CD14-positive monocyte (primary cell): ENCODE measurements at regions not wholly inside any gene's neighbourhood (a gene's known extent, or its start where the extent isn't known, plus 50 kb on each side); places are given as distances from the start of the nearest gene placed in this dataset.

Experiments
- DNase-seq, 3 donors: peaks; one replicate each; pipeline ENCODE4 v3.0.0-alpha.2; 2011 to 2022
- H2AFZ ChIP-seq: 2 replicates; pipeline ENCODE4 v1.6.0; 2012; ENCODE audit warnings: mild to moderate bottlenecking, low read depth, low read length, inconsistent platforms; ENCODE audit not compliant: insufficient read depth, poor library complexity, severe bottlenecking
- H3K27ac ChIP-seq, 2 donors: 1 replicate in 1 of 2; 2 replicates in 1 of 2; pipeline ENCODE4 v1.5.1; 2012 to 2013; ENCODE audit warnings: low read length in 2 of 2, control low read depth in 1 of 2, inconsistent platforms in 1 of 2, low read depth in 1 of 2, mild to moderate bottlenecking in 1 of 2
- H3K27me3 ChIP-seq, 2 donors: one replicate each; pipeline versions ENCODE4 v1.6.0 to v1.6.1; 2011 to 2013; ENCODE audit warnings: low read length in 2 of 2; ENCODE audit not compliant: control insufficient read depth in 2 of 2, insufficient read depth in 2 of 2
- H3K36me3 ChIP-seq, 2 donors: replicated peaks in 1 of 2; 1 replicate in 1 of 2; 2 replicates in 1 of 2; pipeline versions ENCODE4 v1.5.1 to v1.6.1; 2012 to 2013; ENCODE audit warnings: low read length in 2 of 2, control low read depth in 1 of 2, inconsistent platforms in 1 of 2, mild to moderate bottlenecking in 1 of 2; ENCODE audit not compliant: insufficient read depth in 2 of 2, control insufficient read depth in 1 of 2
- H3K4me1 ChIP-seq, 2 donors: 1 replicate in 1 of 2; 2 replicates in 1 of 2; pipeline versions ENCODE4 v1.5.1 to v1.6.1; 2012 to 2013; ENCODE audit warnings: low read length in 2 of 2, control low read depth in 1 of 2, inconsistent platforms in 1 of 2, mild to moderate bottlenecking in 1 of 2, moderate library complexity in 1 of 2; ENCODE audit not compliant: insufficient read depth in 2 of 2, control insufficient read depth in 1 of 2
- H3K4me2 ChIP-seq: replicated peaks from 2 replicates; pipeline ENCODE3; 2012; ENCODE audit warnings: low read length, moderate library complexity, mild to moderate bottlenecking; ENCODE audit not compliant: poor library complexity, severe bottlenecking; ENCODE audit errors: extremely low read depth
- H3K4me3 ChIP-seq, 3 experiments: fragments of 200-600 bp in 1 of 3; sonication (generic) in 1 of 3; replicated peaks in 1 of 3; 1 replicate in 2 of 3; 2 replicates in 1 of 3; pipeline ENCODE4 v1.5.1; 2011 to 2013; ENCODE audit warnings: low read length in 3 of 3, mild to moderate bottlenecking in 3 of 3, control low read depth in 2 of 3, low read depth in 2 of 3, inconsistent platforms in 1 of 3, moderate library complexity in 1 of 3
- H3K79me2 ChIP-seq: 2 replicates; pipeline ENCODE4 v1.6.0; 2012; ENCODE audit warnings: mild to moderate bottlenecking, control low read depth, inconsistent platforms, low read length, moderate library complexity; ENCODE audit not compliant: insufficient read depth
- H3K9ac ChIP-seq: 2 replicates; pipeline ENCODE4 v1.6.0; 2017; ENCODE audit warnings: low read length, mild to moderate bottlenecking; ENCODE audit not compliant: insufficient read depth, poor library complexity, severe bottlenecking
- H3K9me3 ChIP-seq, 2 donors: replicated peaks in 1 of 2; 1 replicate in 1 of 2; 2 replicates in 1 of 2; pipeline versions ENCODE4 v1.5.1 to v1.6.1; 2012 to 2013; ENCODE audit warnings: low read length in 2 of 2, control low read depth in 1 of 2; ENCODE audit not compliant: control insufficient read depth in 1 of 2, insufficient read depth in 1 of 2
- H4K20me1 ChIP-seq: 2 replicates; pipeline ENCODE4 v1.6.0; 2012; ENCODE audit warnings: mild to moderate bottlenecking, low read length, control low read depth, moderate library complexity; ENCODE audit not compliant: insufficient read depth
- H3K27ac Mint-ChIP-seq, 7 donors: one replicate each; pipeline ENCODE4 v1.8.0; 2020; ENCODE audit warnings: mild to moderate bottlenecking in 7 of 7, mixed read lengths in 7 of 7, moderate library complexity in 6 of 7, inconsistent platforms in 2 of 7
- H3K27me3 Mint-ChIP-seq, 3 donors: one replicate each; pipeline ENCODE4 v1.8.0; 2021 to 2022; ENCODE audit warnings: low read depth in 3 of 3, mild to moderate bottlenecking in 3 of 3, mixed read lengths in 3 of 3, moderate library complexity in 3 of 3, inconsistent platforms in 1 of 3
- H3K36me3 Mint-ChIP-seq, 2 donors: one replicate each; pipeline ENCODE4 v1.8.0; 2020; ENCODE audit warnings: mixed read lengths in 2 of 2, inconsistent platforms in 1 of 2, mild to moderate bottlenecking in 1 of 2
- H3K4me1 Mint-ChIP-seq: one replicate; pipeline ENCODE4 v1.8.0; 2020; ENCODE audit warnings: mild to moderate bottlenecking, mixed read lengths
- H3K4me3 Mint-ChIP-seq, 2 donors: one replicate each; pipeline ENCODE4 v1.8.0; 2020; ENCODE audit warnings: mild to moderate bottlenecking in 2 of 2, mixed read lengths in 2 of 2, moderate library complexity in 1 of 2
- H3K9me3 Mint-ChIP-seq, 7 donors: one replicate each; pipeline ENCODE4 v1.8.0; 2020 to 2022; ENCODE audit warnings: mixed read lengths in 7 of 7, mild to moderate bottlenecking in 6 of 7, moderate library complexity in 6 of 7, inconsistent platforms in 2 of 7
- whole genome bisulfite sequencing: methylation state at CpG from one replicate; pipeline ENCODE4 v1.1.5; 2013; ENCODE audit warnings: missing lambda C conversion rate; ENCODE audit not compliant: insufficient coverage; 5-methylcytosine and 5-hydroxymethylcytosine counted together
- intact Hi-C, 2 donors: fragments of 100-400 bp; cut with micrococcal nuclease; formaldehyde crosslinking; loops; one replicate each; pipeline versions ENCODE4 v1.15.0 to v1.15.1; 2023
- TF ChIP-seq, protein P1 (sequence below): fragments of 200-600 bp; IDR thresholded peaks from one replicate; pipeline ENCODE4 v1.8.0; 2022; ENCODE audit warnings: antibody characterized with exemption, mild to moderate bottlenecking

DNA sequence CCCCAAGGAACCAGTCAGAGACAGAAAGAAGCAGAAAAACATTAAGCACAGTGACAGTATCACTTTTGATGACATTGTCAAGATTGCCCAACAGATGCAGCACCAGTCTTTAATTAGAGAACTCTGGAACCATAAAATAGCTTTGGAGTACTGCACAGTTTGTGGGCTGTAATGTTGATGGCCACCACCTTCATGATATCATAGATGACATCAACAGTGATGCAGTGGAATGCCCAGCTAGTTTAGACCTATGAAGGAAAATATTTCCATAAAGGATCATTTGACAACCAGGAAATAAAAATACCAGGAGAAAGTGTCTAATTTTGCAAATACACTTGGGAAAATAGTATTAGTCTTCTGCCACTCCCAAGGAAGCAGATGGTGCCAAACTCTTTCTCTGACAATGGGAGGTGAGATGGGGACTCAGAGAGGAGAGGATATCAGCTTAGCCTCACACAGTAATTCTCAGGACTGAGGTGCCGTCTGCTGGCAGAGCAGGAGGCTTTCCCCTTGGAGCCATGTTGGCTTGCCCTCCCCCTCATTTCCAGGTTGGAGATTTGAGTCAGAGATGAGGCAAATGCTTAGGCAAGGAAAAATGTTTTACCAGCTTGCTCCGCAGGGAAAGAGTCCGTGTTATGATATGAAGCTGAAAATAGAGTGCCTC lies 107.5 kb upstream of the CELF4 start:
- no peaks in the 10 kb centered on the region for H3K79me2 ChIP-seq
- Mint-ChIP-seq H3K36me3 (no peaks in the 10 kb centered on the region), H3K9me3 (peaks cover 5 to 19% (median 11%) of the 10 kb centered on the region in 7 donors), H3K4me3 (no peak overlapping the region), H3K4me1 (no peaks in the 10 kb centered on the region), H3K27ac (no peak overlapping the region), H3K27me3 (peaks cover 0 to 2% (median 0%) of the 10 kb centered on the region in 3 donors)
- no peak for DNase-seq
- no peaks in the 10 kb centered on the region for H3K27me3 ChIP-seq
- H3K4me3 ChIP-seq: no peak overlapping the region
- TF ChIP-seq, protein P1, sequence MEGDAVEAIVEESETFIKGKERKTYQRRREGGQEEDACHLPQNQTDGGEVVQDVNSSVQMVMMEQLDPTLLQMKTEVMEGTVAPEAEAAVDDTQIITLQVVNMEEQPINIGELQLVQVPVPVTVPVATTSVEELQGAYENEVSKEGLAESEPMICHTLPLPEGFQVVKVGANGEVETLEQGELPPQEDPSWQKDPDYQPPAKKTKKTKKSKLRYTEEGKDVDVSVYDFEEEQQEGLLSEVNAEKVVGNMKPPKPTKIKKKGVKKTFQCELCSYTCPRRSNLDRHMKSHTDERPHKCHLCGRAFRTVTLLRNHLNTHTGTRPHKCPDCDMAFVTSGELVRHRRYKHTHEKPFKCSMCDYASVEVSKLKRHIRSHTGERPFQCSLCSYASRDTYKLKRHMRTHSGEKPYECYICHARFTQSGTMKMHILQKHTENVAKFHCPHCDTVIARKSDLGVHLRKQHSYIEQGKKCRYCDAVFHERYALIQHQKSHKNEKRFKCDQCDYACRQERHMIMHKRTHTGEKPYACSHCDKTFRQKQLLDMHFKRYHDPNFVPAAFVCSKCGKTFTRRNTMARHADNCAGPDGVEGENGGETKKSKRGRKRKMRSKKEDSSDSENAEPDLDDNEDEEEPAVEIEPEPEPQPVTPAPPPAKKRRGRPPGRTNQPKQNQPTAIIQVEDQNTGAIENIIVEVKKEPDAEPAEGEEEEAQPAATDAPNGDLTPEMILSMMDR: no peak
- no peak overlapping the region for H3K27ac ChIP-seq
- H4K20me1 ChIP-seq: no peaks in the 10 kb centered on the region
- no peaks in the 10 kb centered on the region for H3K4me1 ChIP-seq
- H3K36me3 ChIP-seq: no peaks in the 10 kb centered on the region
- no peak overlapping the region for H3K4me2 ChIP-seq
- H2AFZ ChIP-seq: no peak overlapping the region
- H3K9me3 ChIP-seq: peaks cover 0 to 12% of the 10 kb centered on the region in 2 donors
- intact Hi-C loops: no loop called here
- no peak overlapping the region for H3K9ac ChIP-seq
- no CpG with 5 or more reads among the region's 3 CpGs for WGBS

DNA sequence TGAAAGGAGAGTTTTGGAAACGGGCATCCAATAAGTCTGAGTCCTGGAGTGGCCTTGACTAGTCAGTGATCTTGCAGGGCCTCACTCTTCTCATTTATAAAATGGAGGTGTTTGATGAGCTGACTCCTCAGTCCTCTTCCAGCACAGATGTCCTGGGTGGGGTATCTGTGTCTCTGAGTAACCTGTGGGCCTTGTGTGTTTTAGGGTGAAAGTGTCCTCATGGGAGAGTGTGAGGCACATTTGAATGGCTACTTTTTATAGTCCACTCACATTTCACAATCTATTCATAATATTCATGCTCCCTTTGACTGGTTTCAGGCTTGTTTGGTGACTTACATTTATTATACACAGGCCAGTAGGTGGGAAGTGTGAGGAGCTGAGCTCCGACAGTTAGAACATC lies 106.4 kb upstream of the CELF4 start:
- TF ChIP-seq, protein P1: no peak
- Mint-ChIP-seq H3K36me3 (no peaks in the 10 kb centered on the region), H3K9me3 (peaks cover 5 to 19% (median 10%) of the 10 kb centered on the region in 7 donors), H3K4me3 (no peak overlapping the region), H3K27me3 (peaks cover 0 to 2% (median 0%) of the 10 kb centered on the region in 3 donors), H3K4me1 (no peaks in the 10 kb centered on the region), H3K27ac (no peak overlapping the region)
- H3K27ac ChIP-seq: no peak overlapping the region
- no peaks in the 10 kb centered on the region for H3K4me1 ChIP-seq
- no peak overlapping the region for H3K9ac ChIP-seq
- no peak overlapping the region for H3K4me3 ChIP-seq
- WGBS: no CpG with 5 or more reads among the region's 2 CpGs
- H4K20me1 ChIP-seq: no peaks in the 10 kb centered on the region
- H2AFZ ChIP-seq: no peak overlapping the region
- DNase-seq: no peak
- no peaks in the 10 kb centered on the region for H3K27me3 ChIP-seq
- no peaks in the 10 kb centered on the region for H3K79me2 ChIP-seq
- no peak overlapping the region for H3K4me2 ChIP-seq
- peaks cover 0 to 12% of the 10 kb centered on the region in 2 donors for H3K9me3 ChIP-seq
- H3K36me3 ChIP-seq: no peaks in the 10 kb centered on the region
- intact Hi-C loops: no loop called here
